ENCODE measurements at regions not wholly inside any gene's neighbourhood (a gene's known extent, or its start where the extent isn't known, plus 50 kb on each side); places are given as distances from the start of the nearest gene placed in this dataset.
A peak's percentile ranks its signal among the peaks of the same experiment; 100 is the strongest.
"Not testable (repeated sequence)": the region's sequence is repeated elsewhere in the genome, so short reads cannot be mapped to it uniquely, and the experiment has no call there.

DNA sequence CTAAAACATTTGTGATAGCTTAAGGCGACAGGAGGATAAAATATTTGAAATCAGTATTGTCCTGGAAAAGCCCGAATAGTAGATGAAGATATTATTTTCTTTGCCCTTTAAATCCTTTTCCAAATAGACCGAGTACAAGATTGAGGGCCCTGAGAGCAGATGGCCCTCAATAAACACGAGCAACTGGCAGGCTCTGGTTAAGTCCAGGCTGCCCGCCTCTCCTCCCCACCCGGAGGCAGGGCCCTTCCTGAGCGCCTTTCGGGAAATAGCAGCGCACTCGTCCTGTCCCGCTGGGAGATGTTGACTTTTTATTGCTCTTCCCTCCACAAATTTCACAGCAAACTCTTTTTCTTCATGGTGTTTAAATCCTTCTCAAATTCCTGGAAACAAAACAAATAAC lies 50.8 kb upstream of the MAX start:
- DNase-seq, result no peak

GRCh38 chr14:65156568-65157366 lies 54.5 kb upstream of the MAX start:
- no peak for DNase-seq

DNA sequence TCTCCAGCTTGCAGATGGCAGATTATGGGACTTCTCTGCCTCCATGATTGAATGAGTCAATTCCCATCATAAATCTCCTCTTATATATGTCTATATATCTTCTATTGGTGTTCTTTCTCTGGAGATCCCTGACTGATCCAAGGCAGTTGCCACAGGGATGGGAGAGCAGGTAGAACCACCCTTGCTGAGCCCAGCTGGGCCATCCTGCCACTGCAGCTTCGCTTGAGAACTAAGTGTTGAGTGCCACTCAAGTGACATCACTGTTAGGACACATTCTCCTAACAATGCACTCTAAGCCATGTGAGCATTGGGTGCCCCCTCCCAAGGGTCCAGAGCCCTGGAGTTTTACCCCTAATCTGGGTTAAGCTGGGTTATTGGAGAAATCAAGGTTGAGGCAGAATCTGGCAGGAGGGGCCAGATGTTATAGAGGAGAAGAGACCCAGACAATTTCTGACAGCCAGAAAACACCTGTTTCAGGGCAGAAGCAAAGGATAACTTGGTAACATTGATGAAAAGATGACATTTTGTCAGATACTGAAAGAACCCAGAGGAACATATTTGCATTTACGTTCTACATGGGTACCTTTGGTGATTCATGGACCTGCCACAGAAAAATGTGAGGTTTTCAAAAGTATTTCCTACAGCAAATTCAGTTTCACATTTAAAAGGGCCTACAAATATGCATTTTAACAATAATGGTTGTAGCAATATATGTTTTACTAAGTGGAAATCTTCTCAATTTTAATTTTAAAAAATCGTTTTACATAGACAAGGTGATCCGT lies 57.2 kb upstream of the MAX start:
- no peak for DNase-seq

GRCh38 chr14:65160091-65160490 lies 57.8 kb upstream of the MAX start:
- DNase-seq, result no peak

DNA sequence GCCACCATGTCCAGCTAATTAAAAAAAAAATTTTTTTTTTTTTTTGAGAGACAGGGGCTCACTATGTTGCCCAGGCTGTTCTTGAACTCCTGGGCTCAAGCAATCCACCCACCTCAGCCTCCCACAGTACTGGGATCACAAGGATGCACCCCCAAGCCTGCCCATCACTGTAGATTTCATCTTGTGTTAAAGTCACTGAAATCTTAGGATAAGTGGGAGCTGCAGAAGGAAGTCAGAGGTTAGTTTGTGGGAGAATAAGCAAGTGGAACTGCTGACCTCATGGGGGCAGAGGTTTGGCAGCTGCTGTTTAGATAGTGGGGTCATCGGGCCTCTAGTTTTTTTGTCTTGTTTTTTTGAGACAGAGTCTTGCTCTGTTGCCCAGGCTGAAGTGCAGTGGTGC lies 59.7 kb upstream of the MAX start:
- DNase-seq, result no peak

GRCh38 chr14:65164068-65164824 lies 61.9 kb upstream of the MAX start:
- DNase-seq, result peak; percentile 56

- DNase-seq, result no peak
Measured at GRCh38 chr14:65164825-65165135, 62.5 kb upstream of the MAX start.

GRCh38 chr14:65167072-65167645 lies 64.8 kb upstream of the MAX start:
- peak; percentile 7 for DNase-seq

GRCh38 chr14:65168840-65169239 lies 66.5 kb upstream of the MAX start:
- no peak for DNase-seq

DNA sequence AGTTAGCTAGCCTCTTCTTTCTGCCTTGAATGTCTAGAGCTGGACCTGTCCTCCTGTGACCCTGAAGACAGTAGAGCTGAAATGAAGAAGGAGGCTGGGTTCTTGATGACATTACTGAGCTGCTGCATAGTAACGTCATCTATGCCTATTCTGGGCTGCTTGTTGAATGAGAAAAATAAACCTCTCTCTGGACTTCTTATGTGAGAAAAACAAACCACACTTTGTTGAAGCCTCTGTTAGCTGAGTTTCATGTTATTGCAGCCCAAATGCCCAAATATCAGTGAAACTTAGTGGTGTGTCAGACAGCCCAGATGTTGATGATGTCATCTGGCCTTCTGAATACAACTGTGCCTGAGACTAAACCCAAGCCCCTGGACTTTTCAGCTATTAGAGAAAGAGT lies 67.0 kb upstream of the MAX start:
- no peak for DNase-seq

- no peak for DNase-seq
Measured at GRCh38 chr14:65170318-65170717, 68.0 kb upstream of the MAX start.

DNA sequence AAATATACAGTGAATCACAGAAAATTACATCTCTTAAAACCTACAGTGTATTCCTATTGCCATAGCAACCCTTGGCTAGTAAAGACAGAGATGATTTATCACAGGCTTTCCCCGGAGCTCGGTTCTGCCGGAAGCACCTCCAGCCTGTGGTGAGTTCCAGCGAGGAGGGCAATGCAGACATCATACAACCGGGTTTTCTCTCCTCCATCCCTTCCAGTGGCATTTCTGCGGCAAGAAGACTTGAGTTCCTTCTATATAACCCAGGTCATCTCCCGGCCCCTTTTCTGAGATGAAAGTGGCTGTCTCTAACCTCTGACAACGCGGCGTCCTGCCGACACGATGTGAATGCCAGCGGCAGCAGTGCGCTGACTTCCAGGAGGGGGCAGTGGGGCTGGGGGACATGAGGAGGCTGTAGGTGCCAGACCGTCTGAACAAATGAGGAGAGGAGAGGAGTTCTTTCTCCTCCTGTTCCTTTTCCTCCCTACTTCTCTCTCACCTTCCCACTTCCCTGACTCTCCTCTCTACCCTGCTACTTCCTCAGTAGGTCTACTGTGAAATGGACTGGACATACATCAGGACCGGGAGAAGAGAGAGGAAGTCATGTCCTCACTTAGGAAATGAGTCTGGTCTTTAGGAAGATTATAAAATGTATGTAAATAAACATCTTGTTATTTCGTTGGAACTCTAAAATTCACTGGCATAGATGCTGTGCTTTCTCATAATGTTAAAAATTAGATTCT lies 68.6 kb upstream of the MAX start:
- DNase-seq, result peak; percentile 31

DNA sequence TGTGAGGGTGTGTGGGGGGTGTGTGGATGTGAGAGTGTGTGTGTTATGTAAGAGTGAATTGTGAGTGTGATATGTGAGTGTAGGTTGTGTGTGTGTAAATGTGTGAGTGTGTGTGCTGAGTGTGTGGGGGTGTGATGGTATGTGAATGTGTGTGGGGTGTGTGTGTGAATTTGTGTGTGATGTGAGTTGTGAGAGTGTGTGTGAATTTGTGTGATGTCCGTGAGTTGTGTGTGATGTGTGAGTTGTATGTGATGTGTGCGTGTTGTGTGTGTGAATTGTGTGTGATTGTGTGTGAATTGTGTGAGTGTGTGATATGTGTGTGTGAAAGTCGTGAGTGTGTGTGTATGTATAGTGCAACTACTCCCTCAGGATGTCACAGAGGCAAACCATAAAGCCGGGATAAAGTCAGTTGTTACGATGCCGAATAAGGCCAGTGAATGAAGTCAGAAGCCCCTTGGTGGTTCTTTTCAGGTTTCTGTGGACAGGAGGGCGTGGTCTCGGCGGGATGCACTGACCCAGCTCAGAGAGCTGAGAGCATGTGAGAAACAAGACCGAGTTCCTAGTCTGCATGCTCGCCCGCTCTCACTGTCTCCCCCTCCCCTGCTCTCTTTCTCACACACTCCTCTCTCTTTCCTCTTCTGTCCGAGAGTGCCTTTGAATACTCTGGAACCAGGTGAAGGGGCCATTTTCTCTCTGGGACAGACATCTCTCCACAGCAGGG lies 71.8 kb upstream of the MAX start:
- no peak for DNase-seq

DNA sequence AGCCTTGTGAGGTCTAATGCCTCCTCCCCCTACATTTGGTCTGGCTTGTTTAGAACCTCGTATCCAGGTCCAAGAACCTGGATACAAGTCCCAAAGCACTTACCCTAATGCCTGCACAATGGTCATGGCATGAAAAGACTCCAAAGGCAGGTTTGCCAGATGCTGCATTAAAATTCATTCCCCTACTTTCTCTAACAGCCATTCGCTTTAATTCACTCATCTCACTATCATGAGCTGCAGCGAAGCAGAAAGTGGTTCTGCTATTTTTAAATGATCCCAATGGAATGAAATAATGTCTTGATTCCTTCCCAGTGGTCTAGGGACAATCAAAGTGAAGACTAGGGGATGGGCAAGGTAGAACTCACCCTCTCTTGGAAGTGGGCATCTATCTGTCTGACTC lies 72.5 kb upstream of the MAX start:
- no peak for DNase-seq

GRCh38 chr14:65177551-65177950 lies 75.2 kb upstream of the MAX start:
- DNase-seq, result no peak

- DNase-seq, result not testable (repeated sequence)
Measured at GRCh38 chr14:65179231-65179630, 76.9 kb upstream of the MAX start.

DNA sequence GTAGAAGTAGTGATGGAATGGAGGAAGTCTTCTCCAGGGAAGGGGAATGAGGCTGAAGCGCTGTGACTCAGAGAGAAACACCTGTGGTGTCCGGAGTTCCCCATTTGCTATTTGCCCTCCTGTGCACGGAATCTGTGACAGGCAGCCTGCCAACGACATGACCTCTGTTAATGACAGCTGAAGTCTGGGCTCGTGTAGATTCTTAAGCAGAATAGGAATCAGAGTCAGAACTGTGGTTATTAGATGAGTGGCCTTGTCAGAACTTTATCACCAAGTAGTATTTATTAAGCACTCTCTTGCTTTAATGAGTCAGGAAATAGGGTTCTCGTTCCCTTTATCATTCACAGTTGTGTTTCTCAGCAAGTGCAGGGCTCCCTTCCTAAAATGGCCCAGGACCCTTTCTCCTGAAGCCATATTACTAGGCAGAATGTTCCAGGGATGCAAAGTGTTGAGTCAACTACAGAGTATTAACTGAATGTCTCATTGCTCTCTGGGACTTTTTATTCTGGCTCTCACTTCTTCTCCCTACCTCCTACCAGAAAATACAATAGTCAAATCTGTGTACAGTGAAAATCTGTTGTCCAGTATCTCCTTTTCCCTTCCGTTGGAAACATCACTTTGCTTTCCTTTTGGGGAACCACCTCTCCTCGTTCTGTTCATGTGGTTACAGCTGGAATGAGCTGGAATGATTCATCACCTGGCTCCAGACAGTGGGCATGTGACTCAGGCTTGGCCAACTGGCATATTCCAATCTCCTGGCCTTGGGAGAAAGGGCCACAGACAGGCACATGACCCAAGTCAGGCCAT lies 77.8 kb upstream of the MAX start:
- DNase-seq, result no peak

GRCh38 chr14:65180725-65181025 lies 78.4 kb upstream of the MAX start:
- DNase-seq, result no peak

- no peak for DNase-seq
Measured at GRCh38 chr14:65184032-65184764, 81.9 kb upstream of the MAX start.

DNA sequence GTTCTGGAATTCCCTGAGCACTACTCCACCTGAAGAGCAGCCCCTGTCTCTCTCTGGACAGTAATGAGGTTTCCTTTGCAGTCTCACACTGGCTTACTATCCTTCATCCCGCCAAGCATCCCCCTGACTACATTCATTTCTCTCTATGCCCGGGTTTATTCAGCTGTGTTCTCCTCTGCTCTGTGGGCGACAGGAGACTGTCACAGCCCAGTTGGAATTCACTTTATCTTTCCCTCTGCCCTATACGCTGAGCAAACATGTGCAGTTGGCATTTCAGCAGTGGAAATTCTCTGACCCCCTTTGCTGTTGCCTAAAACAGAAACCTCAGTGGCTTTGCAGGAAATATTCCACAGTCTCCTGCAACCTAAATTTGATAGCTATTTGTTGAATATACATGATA lies 83.5 kb upstream of the MAX start:
- DNase-seq, result no peak

DNA sequence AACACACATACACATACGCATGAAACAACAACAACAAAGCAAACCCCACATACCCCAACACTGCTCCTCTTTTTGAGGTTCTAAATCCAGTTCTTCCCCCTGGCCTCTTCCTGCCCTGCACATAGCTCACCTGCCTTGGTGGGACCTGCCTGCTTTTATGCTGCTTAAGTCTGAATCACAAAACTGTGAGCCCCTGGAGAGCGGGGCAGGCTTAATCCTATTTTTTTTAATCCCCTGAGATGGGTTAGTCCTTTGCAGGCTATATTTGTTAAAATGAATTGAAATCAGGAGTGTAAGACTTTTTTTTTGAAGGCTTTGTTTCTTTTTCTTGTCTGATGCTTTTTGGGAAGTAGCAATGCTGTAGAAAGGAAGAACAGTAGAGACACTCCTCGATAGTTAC lies 84.6 kb upstream of the MAX start:
- no peak for DNase-seq

Data from central memory CD4-positive, alpha-beta T cell (primary cell).